Panc1 (cell line): ENCODE measurements at regions not wholly inside any gene's neighbourhood (a gene's known extent, or its start where the extent isn't known, plus 50 kb on each side); places are given as distances from the start of the nearest gene placed in this dataset.

ENCODE experiments used
- SIN3A ChIP-seq: IDR thresholded peaks from 2 replicates; pipeline ENCODE4 v1.6.1; 2012; ENCODE audit warnings: low read depth, mild to moderate bottlenecking, low read length, moderate library complexity, borderline replicate concordance; ENCODE audit not compliant: insufficient read depth
- TF ChIP-seq, protein P1 (sequence below): fragments of 450-650 bp; IDR thresholded peaks from 2 replicates; pipeline ENCODE4 v1.5.1; 2017; ENCODE audit warnings: mild to moderate bottlenecking

DNA sequence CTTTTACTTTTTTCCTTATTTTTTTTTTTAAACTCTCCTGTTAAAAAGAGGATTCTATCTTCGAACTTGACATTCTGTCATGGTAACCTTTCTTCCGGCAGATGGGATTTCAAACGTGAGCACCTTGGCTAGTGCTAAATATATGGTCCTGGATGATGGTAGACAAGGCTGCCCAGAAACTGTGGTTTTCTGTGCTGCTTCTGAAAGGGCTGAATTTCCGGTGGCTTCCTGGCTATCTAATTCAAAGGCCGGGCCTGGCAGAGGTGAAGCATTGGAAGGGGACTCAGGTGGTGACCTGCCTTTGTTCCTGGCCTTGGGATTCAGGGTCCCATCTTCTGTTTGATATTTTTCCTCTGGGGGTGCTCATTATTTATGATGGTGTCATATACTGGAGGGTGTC, 118.6 kb upstream of the MYL2 start:
- TF ChIP-seq, protein P1, sequence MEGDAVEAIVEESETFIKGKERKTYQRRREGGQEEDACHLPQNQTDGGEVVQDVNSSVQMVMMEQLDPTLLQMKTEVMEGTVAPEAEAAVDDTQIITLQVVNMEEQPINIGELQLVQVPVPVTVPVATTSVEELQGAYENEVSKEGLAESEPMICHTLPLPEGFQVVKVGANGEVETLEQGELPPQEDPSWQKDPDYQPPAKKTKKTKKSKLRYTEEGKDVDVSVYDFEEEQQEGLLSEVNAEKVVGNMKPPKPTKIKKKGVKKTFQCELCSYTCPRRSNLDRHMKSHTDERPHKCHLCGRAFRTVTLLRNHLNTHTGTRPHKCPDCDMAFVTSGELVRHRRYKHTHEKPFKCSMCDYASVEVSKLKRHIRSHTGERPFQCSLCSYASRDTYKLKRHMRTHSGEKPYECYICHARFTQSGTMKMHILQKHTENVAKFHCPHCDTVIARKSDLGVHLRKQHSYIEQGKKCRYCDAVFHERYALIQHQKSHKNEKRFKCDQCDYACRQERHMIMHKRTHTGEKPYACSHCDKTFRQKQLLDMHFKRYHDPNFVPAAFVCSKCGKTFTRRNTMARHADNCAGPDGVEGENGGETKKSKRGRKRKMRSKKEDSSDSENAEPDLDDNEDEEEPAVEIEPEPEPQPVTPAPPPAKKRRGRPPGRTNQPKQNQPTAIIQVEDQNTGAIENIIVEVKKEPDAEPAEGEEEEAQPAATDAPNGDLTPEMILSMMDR = no peak
- no peak for TF ChIP-seq SIN3A
